Panc1 (cell line): ENCODE measurements at regions not wholly inside any gene's neighbourhood (a gene's known extent, or its start where the extent isn't known, plus 50 kb on each side); places are given as distances from the start of the nearest gene placed in this dataset.

Source experiments
- ATAC-seq: fragments of 200-7000 bp; cut with Tn5 transposase; 2 replicates; pipeline ENCODE4 v1.9.1; 2020; ENCODE audit warnings: mild to moderate bottlenecking, moderate library complexity
- BruUV-seq: library from RNA; stranded (reverse); fragments of 400-500 nt; replicated peaks from 2 replicates; lab custom pipeline; 2021; lab: Mats Ljungman, UMichigan
- CTCF ChIA-PET: fragments of 300-600 bp; sonication (Branson Sonifier 250); formaldehyde crosslinking; loops from one replicate; lab custom pipeline; 2022; ENCODE audit warnings: antibody characterized with exemption; lab: Charles Lee
- POLR2A ChIA-PET: fragments of 300-600 bp; sonication (Branson Sonifier 250); formaldehyde crosslinking; loops from one replicate; lab custom pipeline; 2022; ENCODE audit warnings: antibody characterized with exemption; lab: Charles Lee
- DNase-seq: peaks from one replicate; pipeline ENCODE4 v3.0.0-alpha.2; 2010; ENCODE audit warnings: low read depth, low spot score
- H3K27ac ChIP-seq: 2 replicates; pipeline ENCODE4 v1.5.1; 2011; ENCODE audit warnings: mild to moderate bottlenecking, low read length, inconsistent platforms
- H3K27me3 ChIP-seq: fragments of 200-500 bp; sonication (Bioruptor generic); 2 replicates; pipeline ENCODE4 v1.6.0; 2014; ENCODE audit warnings: low read length, inconsistent platforms; ENCODE audit not compliant: control insufficient read depth, insufficient read depth
- H3K36me3 ChIP-seq: fragments of 200-500 bp; sonication (Bioruptor generic); 2 replicates; pipeline ENCODE4 v1.5.1; 2014; ENCODE audit warnings: inconsistent platforms, mild to moderate bottlenecking, low read length, moderate library complexity; ENCODE audit not compliant: control insufficient read depth, insufficient read depth
- H3K4me1 ChIP-seq: 2 replicates; pipeline ENCODE4 v1.5.1; 2011; ENCODE audit warnings: inconsistent platforms, mild to moderate bottlenecking, low read length, moderate library complexity; ENCODE audit not compliant: control insufficient read depth, insufficient read depth
- H3K4me3 ChIP-seq, 2 experiments: 2 replicates each; pipeline ENCODE4 v1.5.1; 2011 to 2012; ENCODE audit warnings: low read depth in 2 of 2, low read length in 2 of 2, mild to moderate bottlenecking in 2 of 2, inconsistent platforms in 1 of 2, moderate library complexity in 1 of 2
- H3K9me3 ChIP-seq: fragments of 200-500 bp; sonication (Bioruptor generic); 2 replicates; pipeline ENCODE4 v1.5.1; 2014; ENCODE audit warnings: low read depth, mild to moderate bottlenecking, inconsistent platforms, low read length, moderate library complexity; ENCODE audit not compliant: control insufficient read depth, insufficient read depth
- POLR2AphosphoS5 ChIP-seq: IDR thresholded peaks from 2 replicates; pipeline ENCODE4 v1.6.1; 2012; ENCODE audit warnings: mild to moderate bottlenecking, low read depth, low read length, moderate library complexity
- SIN3A ChIP-seq: IDR thresholded peaks from 2 replicates; pipeline ENCODE4 v1.6.1; 2012; ENCODE audit warnings: low read depth, mild to moderate bottlenecking, low read length, moderate library complexity, borderline replicate concordance; ENCODE audit not compliant: insufficient read depth
- TCF7L2 ChIP-seq: IDR thresholded peaks from 2 replicates; pipeline ENCODE4 v1.6.1; 2011; ENCODE audit warnings: mild to moderate bottlenecking, low read depth, low read length, inconsistent platforms
- in situ Hi-C: cut with HindIII; loops from 2 replicates; pipeline ENCODE4 v1.10.0; 2016; ENCODE audit warnings: low sequenced_read_pairs, low pct_unique_long_range_greater_than_20kb
- intact Hi-C: fragments of 100-400 bp; cut with micrococcal nuclease; formaldehyde crosslinking; loops from one replicate; pipeline ENCODE4 v1.10.0; 2022; ENCODE audit not compliant: unreplicated experiment
- TF ChIP-seq, protein P1 (sequence below), 2 experiments: IDR thresholded peaks; 2 replicates each; pipeline ENCODE4 v1.6.1; 2011 to 2012; ENCODE audit warnings: low read depth in 2 of 2, control low read depth in 1 of 2, low read length in 1 of 2, mild to moderate bottlenecking in 1 of 2, moderate library complexity in 1 of 2; ENCODE audit not compliant: insufficient read depth in 1 of 2
- TF ChIP-seq, protein P2 (sequence below): fragments of 450-650 bp; IDR thresholded peaks from 2 replicates; pipeline ENCODE4 v1.5.1; 2017; ENCODE audit warnings: mild to moderate bottlenecking

DNA sequence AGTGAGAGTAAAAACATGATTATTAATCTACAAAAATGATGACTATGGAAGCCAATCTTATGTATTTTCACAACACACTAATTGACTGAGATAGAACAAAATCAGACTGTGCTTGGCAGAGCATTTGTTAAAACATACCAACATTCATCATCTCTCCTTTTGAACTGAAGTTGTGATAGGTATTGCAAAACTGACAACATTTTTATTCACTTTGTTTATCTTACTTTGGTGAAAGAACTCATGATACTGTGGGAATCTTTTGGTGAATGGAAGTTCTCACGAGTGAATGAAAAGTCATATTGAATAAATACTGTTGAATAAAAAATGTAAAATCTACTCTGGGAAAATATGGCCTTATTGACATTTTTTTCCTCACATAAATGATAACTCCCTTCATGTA lies 1430.2 kb upstream of the PIK3C3 start:
- in situ Hi-C loops: no loop called here
- no peak for TF ChIP-seq SIN3A
- no peak for TF ChIP-seq TCF7L2
- TF ChIP-seq, protein P1, sequence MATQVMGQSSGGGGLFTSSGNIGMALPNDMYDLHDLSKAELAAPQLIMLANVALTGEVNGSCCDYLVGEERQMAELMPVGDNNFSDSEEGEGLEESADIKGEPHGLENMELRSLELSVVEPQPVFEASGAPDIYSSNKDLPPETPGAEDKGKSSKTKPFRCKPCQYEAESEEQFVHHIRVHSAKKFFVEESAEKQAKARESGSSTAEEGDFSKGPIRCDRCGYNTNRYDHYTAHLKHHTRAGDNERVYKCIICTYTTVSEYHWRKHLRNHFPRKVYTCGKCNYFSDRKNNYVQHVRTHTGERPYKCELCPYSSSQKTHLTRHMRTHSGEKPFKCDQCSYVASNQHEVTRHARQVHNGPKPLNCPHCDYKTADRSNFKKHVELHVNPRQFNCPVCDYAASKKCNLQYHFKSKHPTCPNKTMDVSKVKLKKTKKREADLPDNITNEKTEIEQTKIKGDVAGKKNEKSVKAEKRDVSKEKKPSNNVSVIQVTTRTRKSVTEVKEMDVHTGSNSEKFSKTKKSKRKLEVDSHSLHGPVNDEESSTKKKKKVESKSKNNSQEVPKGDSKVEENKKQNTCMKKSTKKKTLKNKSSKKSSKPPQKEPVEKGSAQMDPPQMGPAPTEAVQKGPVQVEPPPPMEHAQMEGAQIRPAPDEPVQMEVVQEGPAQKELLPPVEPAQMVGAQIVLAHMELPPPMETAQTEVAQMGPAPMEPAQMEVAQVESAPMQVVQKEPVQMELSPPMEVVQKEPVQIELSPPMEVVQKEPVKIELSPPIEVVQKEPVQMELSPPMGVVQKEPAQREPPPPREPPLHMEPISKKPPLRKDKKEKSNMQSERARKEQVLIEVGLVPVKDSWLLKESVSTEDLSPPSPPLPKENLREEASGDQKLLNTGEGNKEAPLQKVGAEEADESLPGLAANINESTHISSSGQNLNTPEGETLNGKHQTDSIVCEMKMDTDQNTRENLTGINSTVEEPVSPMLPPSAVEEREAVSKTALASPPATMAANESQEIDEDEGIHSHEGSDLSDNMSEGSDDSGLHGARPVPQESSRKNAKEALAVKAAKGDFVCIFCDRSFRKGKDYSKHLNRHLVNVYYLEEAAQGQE (IDR thresholded peaks at IDR 0.05; ENCODE audit: insufficient read depth in 1 of 2, low read depth in 2 of 2, low read length in 1 of 2): no peak
- TF ChIP-seq POLR2AphosphoS5: no peak
- TF ChIP-seq, protein P2, sequence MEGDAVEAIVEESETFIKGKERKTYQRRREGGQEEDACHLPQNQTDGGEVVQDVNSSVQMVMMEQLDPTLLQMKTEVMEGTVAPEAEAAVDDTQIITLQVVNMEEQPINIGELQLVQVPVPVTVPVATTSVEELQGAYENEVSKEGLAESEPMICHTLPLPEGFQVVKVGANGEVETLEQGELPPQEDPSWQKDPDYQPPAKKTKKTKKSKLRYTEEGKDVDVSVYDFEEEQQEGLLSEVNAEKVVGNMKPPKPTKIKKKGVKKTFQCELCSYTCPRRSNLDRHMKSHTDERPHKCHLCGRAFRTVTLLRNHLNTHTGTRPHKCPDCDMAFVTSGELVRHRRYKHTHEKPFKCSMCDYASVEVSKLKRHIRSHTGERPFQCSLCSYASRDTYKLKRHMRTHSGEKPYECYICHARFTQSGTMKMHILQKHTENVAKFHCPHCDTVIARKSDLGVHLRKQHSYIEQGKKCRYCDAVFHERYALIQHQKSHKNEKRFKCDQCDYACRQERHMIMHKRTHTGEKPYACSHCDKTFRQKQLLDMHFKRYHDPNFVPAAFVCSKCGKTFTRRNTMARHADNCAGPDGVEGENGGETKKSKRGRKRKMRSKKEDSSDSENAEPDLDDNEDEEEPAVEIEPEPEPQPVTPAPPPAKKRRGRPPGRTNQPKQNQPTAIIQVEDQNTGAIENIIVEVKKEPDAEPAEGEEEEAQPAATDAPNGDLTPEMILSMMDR: no peak
- Histone ChIP-seq H3K27ac (no peak overlapping the region), H3K27me3 (no peaks in the 10 kb centered on the region), H3K36me3 (no peaks in the 10 kb centered on the region), H3K4me1 (no peaks in the 10 kb centered on the region), H3K4me3 (no peak overlapping the region), H3K9me3 (no peaks in the 10 kb centered on the region)
- intact Hi-C loops: no loop called here
- POLR2A ChIA-PET: no interaction called here
- CTCF ChIA-PET: no interaction called here
- no peak for DNase-seq
- no TSS peak for BruUV-seq
- ATAC-seq: no peak

DNA sequence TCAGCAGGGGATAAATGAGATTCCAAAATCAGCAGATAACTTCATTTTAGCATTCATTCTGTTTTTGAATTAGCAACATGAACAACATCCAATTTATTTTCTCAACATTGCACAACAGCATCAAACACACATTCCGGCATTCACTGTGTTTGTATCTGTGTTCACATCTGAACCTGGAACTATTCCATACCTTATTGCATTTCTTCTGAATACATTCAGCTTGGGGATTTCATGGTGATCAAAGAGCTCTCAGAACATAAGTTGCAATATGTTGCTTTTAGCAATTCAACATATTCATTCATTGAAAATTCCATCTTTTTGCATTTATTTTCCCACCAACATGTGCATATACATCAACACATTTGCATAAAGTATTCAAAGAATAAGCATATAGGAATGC lies 1431.7 kb upstream of the PIK3C3 start:
- CTCF ChIA-PET: no interaction called here

More for the DNA sequence above, 1431.7 kb upstream of the PIK3C3 start:
- no peak for TF ChIP-seq TCF7L2
- no peak for TF ChIP-seq SIN3A
- TF ChIP-seq, protein P2: no peak
- no peak for TF ChIP-seq POLR2AphosphoS5
- intact Hi-C loops: no loop called here
- H3K4me3 ChIP-seq: no peak overlapping the region
- H3K9me3 ChIP-seq: no peaks in the 10 kb centered on the region
- BruUV-seq: no TSS peak
- ATAC-seq: no peak
- H3K27me3 ChIP-seq: no peaks in the 10 kb centered on the region
- no peak overlapping the region for H3K27ac ChIP-seq
- DNase-seq: no peak
- H3K4me1 ChIP-seq: no peaks in the 10 kb centered on the region
- in situ Hi-C loops: no loop called here
- POLR2A ChIA-PET: no interaction called here
- no peaks in the 10 kb centered on the region for H3K36me3 ChIP-seq
